GM12872 (cell line): ENCODE measurements at regions not wholly inside any gene's neighbourhood (a gene's known extent, or its start where the extent isn't known, plus 50 kb on each side); places are given as distances from the start of the nearest gene placed in this dataset.

Source experiments
- TF ChIP-seq, protein P1 (sequence below): IDR thresholded peaks from 3 replicates; pipeline ENCODE4 v1.5.1; 2011; ENCODE audit warnings: low read depth, mild to moderate bottlenecking, low read length, moderate library complexity; ENCODE audit not compliant: insufficient read depth

GRCh38 chr21:35720208-35720731 lies 340.1 kb downstream of the SETD4 start:
- TF ChIP-seq, protein P1, sequence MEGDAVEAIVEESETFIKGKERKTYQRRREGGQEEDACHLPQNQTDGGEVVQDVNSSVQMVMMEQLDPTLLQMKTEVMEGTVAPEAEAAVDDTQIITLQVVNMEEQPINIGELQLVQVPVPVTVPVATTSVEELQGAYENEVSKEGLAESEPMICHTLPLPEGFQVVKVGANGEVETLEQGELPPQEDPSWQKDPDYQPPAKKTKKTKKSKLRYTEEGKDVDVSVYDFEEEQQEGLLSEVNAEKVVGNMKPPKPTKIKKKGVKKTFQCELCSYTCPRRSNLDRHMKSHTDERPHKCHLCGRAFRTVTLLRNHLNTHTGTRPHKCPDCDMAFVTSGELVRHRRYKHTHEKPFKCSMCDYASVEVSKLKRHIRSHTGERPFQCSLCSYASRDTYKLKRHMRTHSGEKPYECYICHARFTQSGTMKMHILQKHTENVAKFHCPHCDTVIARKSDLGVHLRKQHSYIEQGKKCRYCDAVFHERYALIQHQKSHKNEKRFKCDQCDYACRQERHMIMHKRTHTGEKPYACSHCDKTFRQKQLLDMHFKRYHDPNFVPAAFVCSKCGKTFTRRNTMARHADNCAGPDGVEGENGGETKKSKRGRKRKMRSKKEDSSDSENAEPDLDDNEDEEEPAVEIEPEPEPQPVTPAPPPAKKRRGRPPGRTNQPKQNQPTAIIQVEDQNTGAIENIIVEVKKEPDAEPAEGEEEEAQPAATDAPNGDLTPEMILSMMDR = no peak

GRCh38 chr21:35719080-35719479 lies 341.2 kb downstream of the SETD4 start:
- TF ChIP-seq, protein P1 = no peak

- TF ChIP-seq, protein P1 = no peak
Observed at GRCh38 chr21:35716876-35717565, 343.3 kb downstream of the SETD4 start.

GRCh38 chr21:35713914-35714313 lies 346.4 kb downstream of the SETD4 start:
- TF ChIP-seq, protein P1 = no peak

DNA sequence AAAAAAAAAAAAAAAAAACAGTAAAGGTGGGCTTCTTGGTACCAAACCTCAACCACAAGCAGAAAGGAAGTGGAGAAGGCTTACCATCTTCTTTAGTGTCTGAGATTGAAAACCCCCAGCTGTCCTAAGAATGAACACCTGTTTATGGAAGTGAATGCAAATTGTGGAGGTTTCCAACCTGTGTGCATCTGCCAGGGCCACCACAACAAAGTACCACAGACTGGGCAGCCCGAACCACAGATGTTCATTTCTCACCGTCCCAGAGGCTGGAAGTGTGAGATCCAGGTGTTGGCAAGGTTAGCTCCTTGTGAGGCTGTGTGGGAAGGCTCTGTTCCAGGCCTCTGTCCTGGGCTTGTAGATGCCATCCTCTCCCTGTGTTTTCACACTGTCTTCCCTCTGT lies 348.7 kb downstream of the SETD4 start:
- TF ChIP-seq, protein P1 = no peak

DNA sequence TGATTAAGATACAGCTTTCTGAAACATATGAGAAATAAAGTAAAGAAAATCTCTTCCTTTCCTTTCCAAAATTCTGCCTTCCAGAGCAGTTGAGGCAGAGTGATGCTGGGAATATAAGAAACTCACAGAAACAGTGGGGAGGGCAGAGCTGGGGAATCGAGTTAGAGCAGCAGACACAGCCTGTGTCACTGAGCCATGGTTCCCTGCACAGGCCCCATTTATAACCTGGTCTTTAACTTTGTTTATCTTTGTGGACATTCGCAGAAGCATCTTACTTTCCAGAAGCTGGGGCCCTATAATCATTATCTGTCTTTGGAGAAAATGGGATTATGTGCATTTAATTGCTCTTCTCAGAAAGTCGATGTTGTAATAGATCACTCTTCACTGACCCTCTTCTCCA lies 349.1 kb downstream of the SETD4 start:
- TF ChIP-seq, protein P1 = no peak

DNA sequence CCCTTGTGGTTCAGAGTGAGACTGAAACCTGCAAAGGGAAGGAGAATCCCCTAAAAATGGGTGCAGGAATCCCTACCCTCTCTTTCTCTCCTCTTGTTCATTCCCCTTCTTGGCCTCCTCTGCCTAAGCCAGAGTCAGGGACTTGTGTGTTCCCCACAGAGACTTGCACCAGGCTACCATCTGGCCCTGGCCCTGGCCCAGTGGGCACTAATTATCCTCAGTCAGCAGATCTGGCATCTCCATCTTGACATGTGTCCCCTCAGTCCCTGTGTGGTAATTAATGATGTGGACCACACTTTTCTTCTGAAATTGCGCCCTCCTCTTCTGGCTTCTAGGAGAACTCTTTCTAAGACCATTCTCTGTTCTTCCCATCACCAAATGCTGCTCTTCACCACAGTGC lies 354.4 kb downstream of the SETD4 start:
- TF ChIP-seq, protein P1 = no peak
